ENCODE measurements at regions not wholly inside any gene's neighbourhood (a gene's known extent, or its start where the extent isn't known, plus 50 kb on each side); places are given as distances from the start of the nearest gene placed in this dataset.
"Not testable (repeated sequence)": the region's sequence is repeated elsewhere in the genome, so short reads cannot be mapped to it uniquely, and the experiment has no call there.

DNA sequence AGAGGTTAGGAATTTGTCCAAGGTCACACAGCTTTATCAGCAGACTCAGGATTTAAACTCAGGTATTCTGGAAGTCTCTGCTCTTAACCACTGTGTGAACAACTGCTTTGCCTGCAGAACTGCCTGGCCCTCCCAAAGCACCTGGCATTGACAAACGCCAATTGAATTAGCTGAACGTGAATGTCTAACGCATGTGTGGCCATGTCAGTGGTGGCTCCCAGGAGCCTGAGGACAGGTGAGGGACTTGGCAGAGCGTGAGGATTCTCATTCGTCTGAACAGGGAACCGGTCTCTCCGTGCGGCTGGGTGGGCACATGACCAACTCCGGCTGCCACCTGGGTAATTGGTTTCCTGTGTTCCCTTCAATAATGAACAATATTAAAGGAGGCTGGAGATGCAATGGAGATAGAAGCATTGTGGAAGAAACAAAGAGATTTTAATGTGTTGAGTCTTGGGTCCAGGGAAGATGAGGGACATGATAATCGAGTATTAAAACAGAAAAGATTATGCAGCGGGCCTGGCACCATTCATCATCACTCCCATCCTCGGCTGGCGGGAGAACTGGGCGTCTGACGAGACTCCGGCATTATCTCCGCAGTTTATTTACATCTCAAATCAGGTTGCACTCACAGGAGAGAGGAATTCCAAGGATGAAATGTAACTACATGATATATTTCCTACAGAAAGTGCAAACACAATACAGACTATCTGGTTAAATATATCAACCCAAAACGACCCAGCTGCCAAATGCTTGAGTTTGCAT lies 113.5 kb downstream of the NPIPB5 start:
- DNase-seq (no peak), ATAC-seq (no peak)
- intact Hi-C loops (cut with DNase I), result no loop called here

- ATAC-seq (no peak), DNase-seq (no peak)
- intact Hi-C loops (cut with DNase I), result loop anchor here in 1 of 2 donors (5.0 kb wide), 1 partner anchor 42 kb away; no protein-coding TSS in a partner anchor
Measured at GRCh38 chr16:22624800-22625533, 114.3 kb downstream of the NPIPB5 start.

- no peak for DNase-seq
- intact Hi-C loops (cut with DNase I), result loop anchor here in 1 of 2 donors (5.0 kb wide), 1 partner anchor 41 kb away; no protein-coding TSS in a partner anchor
- ATAC-seq, result no peak
Measured at GRCh38 chr16:22625967-22626366, 115.3 kb downstream of the NPIPB5 start.

- intact Hi-C loops (cut with DNase I), result loop anchor here in 1 of 2 donors (5.0 kb wide), 1 partner anchor 40 kb away; no protein-coding TSS in a partner anchor
- no peak for DNase-seq
- ATAC-seq, result no peak
Measured at GRCh38 chr16:22627043-22627442, 116.4 kb downstream of the NPIPB5 start.

DNA sequence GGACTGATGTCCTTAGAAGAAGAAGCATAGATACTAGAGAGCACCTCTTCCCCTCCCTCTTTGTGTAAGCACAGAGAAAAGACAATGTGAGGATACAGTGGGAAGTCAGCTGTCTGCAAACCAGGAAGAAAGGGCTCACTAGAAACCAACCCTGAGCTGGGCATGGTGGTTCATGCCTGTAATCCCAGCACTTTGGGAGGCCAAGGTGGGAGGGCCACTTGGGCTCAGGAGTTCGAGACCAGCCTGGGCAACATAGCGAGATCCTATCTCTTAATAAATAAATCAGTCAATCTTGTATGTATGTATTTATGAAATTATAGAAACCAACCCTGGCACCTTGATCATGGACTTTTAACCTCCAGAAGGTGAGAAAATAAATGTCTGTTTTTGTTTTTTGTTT lies 118.3 kb downstream of the NPIPB5 start:
- no peak for ATAC-seq
- DNase-seq, result no peak
- intact Hi-C loops (cut with DNase I), result loop anchor here in 1 of 2 donors (5.0 kb wide), 1 partner anchor 38 kb away; no protein-coding TSS in a partner anchor

GRCh38 chr16:22630242-22630641 lies 119.6 kb downstream of the NPIPB5 start:
- no peak for DNase-seq

GRCh38 chr16:22631264-22631663 lies 120.6 kb downstream of the NPIPB5 start:
- intact Hi-C loops (cut with DNase I), result no loop called here
- ATAC-seq (no peak), DNase-seq (no peak)

More at GRCh38 chr16:22630242-22630641, 119.6 kb downstream of the NPIPB5 start:
- intact Hi-C loops (cut with DNase I), result no loop called here
- no peak for ATAC-seq

DNA sequence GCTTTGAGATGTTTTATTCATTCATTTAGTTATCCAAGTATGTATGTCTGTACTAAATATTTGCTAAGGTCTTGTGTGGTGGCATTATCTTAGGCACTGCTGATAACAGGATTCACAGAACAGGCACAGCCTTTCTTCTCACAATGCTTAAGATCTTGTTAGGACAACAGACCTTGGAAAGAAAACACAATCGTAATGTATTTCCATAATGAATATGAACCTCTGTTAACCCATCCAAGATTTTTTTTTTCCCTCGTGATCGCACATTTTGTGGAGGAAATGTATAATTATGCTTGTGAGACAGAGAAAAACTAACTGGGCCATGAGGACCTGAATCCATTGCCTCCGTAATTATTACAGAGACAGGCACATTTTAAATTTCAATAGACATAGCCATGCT lies 121.9 kb downstream of the NPIPB5 start:
- no peak for ATAC-seq
- intact Hi-C loops (cut with DNase I), result no loop called here
- DNase-seq, result no peak

GRCh38 chr16:22633280-22633679 lies 122.6 kb downstream of the NPIPB5 start:
- ATAC-seq (no peak), DNase-seq (no peak)

GRCh38 chr16:22633799-22634198 lies 123.1 kb downstream of the NPIPB5 start:
- DNase-seq, result no peak
- intact Hi-C loops (cut with DNase I), result no loop called here

More at GRCh38 chr16:22633280-22633679, 122.6 kb downstream of the NPIPB5 start:
- intact Hi-C loops (cut with DNase I), result no loop called here

GRCh38 chr16:22634954-22635353 lies 124.3 kb downstream of the NPIPB5 start:
- intact Hi-C loops (cut with DNase I), result no loop called here
- DNase-seq, result no peak
- ATAC-seq, result no peak

More at GRCh38 chr16:22633799-22634198, 123.1 kb downstream of the NPIPB5 start:
- no peak for ATAC-seq

GRCh38 chr16:22635357-22635761 lies 124.7 kb downstream of the NPIPB5 start:
- intact Hi-C loops (cut with DNase I), result no loop called here
- ATAC-seq (no peak), DNase-seq (no peak)

DNA sequence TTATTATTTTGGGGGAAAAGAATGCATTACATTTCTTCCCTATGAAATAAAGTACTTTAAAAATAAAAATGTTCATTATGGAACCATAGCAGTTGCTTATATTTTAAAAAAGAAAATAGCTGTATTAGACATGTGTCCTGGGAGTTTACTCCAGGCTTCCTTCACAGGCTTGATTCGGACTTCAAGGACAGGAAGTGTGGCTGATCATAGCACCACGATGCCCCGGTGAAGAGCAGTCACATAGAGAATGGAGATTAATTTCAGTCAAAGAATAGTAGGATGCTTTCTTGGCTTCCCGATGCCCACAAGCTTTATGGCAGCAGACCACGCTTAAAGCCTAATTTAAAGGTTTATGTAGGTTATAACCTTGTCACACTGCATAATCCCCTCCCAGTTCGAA lies 125.1 kb downstream of the NPIPB5 start:
- ATAC-seq (no peak), DNase-seq (no peak)
- intact Hi-C loops (cut with DNase I), result no loop called here

DNA sequence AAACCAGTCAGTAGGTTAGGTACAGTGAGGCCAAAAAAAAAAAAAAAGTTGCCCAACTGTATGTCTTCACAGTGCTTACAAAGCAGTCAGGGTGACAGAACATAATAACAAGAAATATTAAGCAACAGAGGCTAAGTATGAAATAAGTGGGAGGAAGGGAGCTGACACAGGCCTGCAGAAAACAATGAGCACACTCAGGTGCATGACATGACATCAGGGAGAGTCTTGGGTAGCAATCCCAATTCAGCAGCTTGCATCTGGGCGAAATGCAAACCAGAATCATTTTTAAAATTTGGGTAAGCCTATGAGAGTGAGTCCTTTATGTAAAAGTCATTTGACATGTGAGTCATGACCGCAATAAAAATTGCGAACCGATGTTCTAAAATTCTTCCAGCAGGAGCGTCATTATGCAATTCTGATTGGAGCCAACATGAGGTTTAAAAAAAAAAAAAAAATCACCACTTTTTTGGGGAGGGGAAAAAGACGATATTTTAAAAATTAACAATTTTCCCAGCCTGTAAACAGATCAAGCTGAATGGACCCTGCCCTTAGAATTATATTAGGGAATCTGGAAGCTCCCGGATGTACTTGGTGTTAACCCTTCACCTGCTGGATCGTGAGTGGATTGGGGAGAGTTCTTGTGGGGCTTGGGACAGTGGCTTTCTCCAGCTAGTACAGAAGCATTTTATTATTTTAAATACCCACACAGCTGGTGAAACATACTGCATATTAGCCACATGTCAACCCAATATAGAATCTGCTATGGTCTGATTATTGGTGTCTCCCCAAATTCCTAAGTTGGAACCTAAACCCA lies 127.9 kb downstream of the NPIPB5 start:
- intact Hi-C loops (cut with DNase I), result no loop called here
- ATAC-seq (no peak), DNase-seq (no peak)

DNA sequence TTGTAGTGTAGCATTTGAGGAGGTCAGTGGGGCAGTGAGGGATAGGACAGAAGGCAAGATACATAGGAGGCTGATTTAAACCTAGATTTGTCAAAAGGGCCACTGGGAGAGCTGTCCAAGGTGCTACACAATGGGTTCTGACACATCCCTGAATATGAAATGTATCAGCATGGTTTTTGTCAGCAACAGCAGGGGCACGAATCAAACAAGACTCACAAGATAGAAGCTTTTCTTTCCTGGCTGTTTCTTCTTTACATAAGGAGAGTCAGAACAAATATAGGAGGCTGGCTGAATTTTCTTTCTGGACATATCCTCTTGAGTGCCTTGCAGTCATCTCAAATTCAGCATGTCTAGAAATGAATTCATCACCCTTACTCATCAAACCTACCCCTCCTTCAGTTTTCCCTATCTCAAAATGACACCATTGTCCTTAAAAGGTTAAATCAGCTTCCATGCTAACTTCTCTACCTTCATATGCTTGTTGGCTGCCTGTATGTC lies 130.5 kb downstream of the NPIPB5 start:
- intact Hi-C loops (cut with DNase I), result no loop called here
- no peak for ATAC-seq

DNA sequence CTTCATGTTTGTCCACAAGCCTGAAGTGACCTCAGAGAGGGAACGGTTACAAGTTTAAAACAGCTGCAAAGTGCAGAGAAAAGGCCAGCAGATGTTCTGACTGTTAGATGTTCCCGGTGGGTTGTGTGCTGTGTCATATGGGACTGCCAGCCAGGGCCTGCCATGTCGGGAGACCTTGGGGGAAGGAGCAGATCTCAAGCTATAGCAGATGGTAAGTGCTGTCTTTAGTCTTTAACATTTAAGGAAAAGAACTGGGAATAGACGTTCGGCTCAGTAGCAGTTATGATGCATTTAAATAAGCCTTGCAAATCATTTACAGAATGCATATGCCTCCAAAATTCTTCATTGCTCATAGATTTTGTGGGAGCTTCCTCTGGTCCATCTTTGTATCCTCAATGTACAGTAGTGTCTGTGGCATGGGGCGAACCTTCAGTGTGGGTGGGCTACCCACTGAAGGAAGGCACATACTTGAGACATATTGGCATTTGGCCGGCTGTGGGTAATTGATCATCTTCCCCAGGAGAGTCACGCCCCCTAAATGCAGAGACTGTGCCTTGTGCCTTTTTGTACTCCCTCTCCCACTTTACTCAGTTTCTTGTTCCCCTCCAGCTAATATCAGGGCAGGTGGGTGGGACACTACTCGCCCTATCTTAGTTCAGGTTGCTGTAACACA lies 131.9 kb downstream of the NPIPB5 start:
- ATAC-seq (no peak), DNase-seq (no peak)
- intact Hi-C loops (cut with DNase I), result no loop called here

More for the DNA sequence above, 130.5 kb downstream of the NPIPB5 start:
- no peak for DNase-seq

GRCh38 chr16:22643203-22643602 lies 132.5 kb downstream of the NPIPB5 start:
- DNase-seq; ATAC-seq; intact Hi-C loops (cut with DNase I): not testable (repeated sequence)

GRCh38 chr16:22643886-22644285 lies 133.2 kb downstream of the NPIPB5 start:
- intact Hi-C loops (cut with DNase I), result no loop called here
- ATAC-seq (no peak), DNase-seq (no peak)

DNA sequence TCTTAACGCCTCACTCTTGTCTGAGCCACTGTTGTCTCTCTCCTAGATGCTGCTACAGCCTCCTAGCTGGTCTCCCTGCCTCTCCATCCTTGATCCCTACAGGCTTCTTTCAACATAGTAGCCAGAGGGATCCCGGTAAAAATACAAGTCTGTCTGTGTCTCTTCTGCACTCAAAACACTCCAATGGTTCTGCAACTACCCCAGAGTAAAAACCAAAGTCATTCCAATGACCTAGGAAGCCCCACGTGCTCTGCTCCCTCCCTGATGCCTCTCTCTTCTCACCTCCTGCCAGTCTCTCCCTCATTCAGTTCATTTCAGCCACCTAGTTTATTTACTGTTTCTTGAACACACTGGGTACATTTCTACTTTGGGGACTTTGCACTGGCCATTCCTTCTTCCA lies 135.2 kb downstream of the NPIPB5 start:
- DNase-seq, result no peak
- ATAC-seq, result no peak
- intact Hi-C loops (cut with DNase I), result no loop called here
